GM12878 (cell line): ENCODE measurements at regions not wholly inside any gene's neighbourhood (a gene's known extent, or its start where the extent isn't known, plus 50 kb on each side); places are given as distances from the start of the nearest gene placed in this dataset.

ENCODE experiments used
- ATAC-seq: fragments of 200-7000 bp; cut with Tn5 transposase; 3 replicates; pipeline ENCODE4 v1.9.1; 2020; ENCODE audit warnings: mild to moderate bottlenecking, moderate library complexity
- BruUV-seq: library from RNA; stranded (reverse); fragments of 400-500 nt; replicated peaks from 2 replicates; lab custom pipeline; 2021; lab: Mats Ljungman, UMichigan
- CTCF ChIA-PET: fragments of 300-600 bp; sonication (Branson Sonifier 250); formaldehyde crosslinking; extraction: SDS; loops from one replicate; lab custom pipeline; 2021; ENCODE audit warnings: inconsistent platforms; lab: Yijun Ruan, JAX
- POLR2A ChIA-PET: fragments of 350-600 bp; formaldehyde crosslinking; extraction: SDS; loops from one replicate; lab custom pipeline; 2021; ENCODE audit warnings: inconsistent platforms; lab: Charles Lee
- RAD21 ChIA-PET: fragments of 300-600 bp; sonication (Branson Sonifier 250); formaldehyde crosslinking; loops from one replicate; lab custom pipeline; 2023; ENCODE audit warnings: antibody characterized with exemption; ENCODE audit not compliant: unreplicated experiment; lab: Charles Lee
- SMC1A ChIA-PET: fragments of 300-600 bp; sonication (Branson Sonifier 250); formaldehyde crosslinking; loops from one replicate; lab custom pipeline; 2023; ENCODE audit not compliant: unreplicated experiment, uncharacterized antibody; lab: Charles Lee
- DNase-seq: peaks from one replicate; pipeline ENCODE4 v3.0.0-alpha.2; 2011; ENCODE audit warnings: low read depth, low spot score
- FAIRE-seq: peaks from 3 replicates; lab custom pipeline; 2011; peaks lifted over from hg19 to GRCh38; lab: Jason Lieb, UNC
- H2AFZ ChIP-seq: 2 replicates; pipeline ENCODE4 v1.6.0; 2011; ENCODE audit warnings: low read depth, low read length, control low read depth; ENCODE audit not compliant: control insufficient read depth
- H3K27ac ChIP-seq: 2 replicates; pipeline ENCODE4 v1.5.1; 2011; ENCODE audit warnings: control low read depth; ENCODE audit not compliant: control insufficient read depth, insufficient read depth
- H3K27me3 ChIP-seq, 2 experiments: replicated peaks in 1 of 2; 2 replicates each; pipeline versions ENCODE4 v1.6.0 to v1.6.1; 2011; ENCODE audit warnings: low read length in 1 of 2; ENCODE audit not compliant: control insufficient read depth in 2 of 2, insufficient read depth in 2 of 2
- H3K36me3 ChIP-seq, 2 experiments: 2 replicates each; pipeline ENCODE4 v1.5.1; 2011; ENCODE audit warnings: low read length in 1 of 2; ENCODE audit not compliant: control insufficient read depth in 2 of 2, insufficient read depth in 2 of 2
- H3K4me1 ChIP-seq: 2 replicates; pipeline ENCODE4 v1.6.1; 2011; ENCODE audit warnings: mild to moderate bottlenecking, low read length, moderate library complexity, mixed read lengths; ENCODE audit not compliant: control insufficient read depth, insufficient read depth
- H3K4me2 ChIP-seq: 2 replicates; pipeline ENCODE4 v1.6.0; 2011; ENCODE audit warnings: control low read depth; ENCODE audit not compliant: control insufficient read depth, insufficient read depth
- H3K4me3 ChIP-seq: fragments of 200-600 bp; sonication (generic); 2 replicates; pipeline ENCODE4 v1.5.1; 2016
- H3K79me2 ChIP-seq: 2 replicates; pipeline ENCODE4 v1.6.0; 2011; ENCODE audit warnings: low read length; ENCODE audit not compliant: control insufficient read depth, insufficient read depth
- H3K9ac ChIP-seq: 2 replicates; pipeline ENCODE4 v1.8.0; 2011; ENCODE audit warnings: low read length, control low read depth, mixed read lengths; ENCODE audit not compliant: control insufficient read depth, insufficient read depth
- H3K9me3 ChIP-seq: replicated peaks from 3 replicates; pipeline ENCODE4 v1.5.1; 2011; ENCODE audit warnings: mild to moderate bottlenecking, low read length; ENCODE audit not compliant: control insufficient read depth, insufficient read depth
- H4K20me1 ChIP-seq: 2 replicates; pipeline ENCODE4 v1.6.0; 2011; ENCODE audit not compliant: control insufficient read depth, insufficient read depth
- BMI1 ChIP-seq: fragments of 450-650 bp; IDR thresholded peaks from 2 replicates; pipeline ENCODE4 v1.6.1; 2016; ENCODE audit warnings: mild to moderate bottlenecking, moderate library complexity, borderline replicate concordance
- PAX5 ChIP-seq: IDR thresholded peaks from 2 replicates; pipeline ENCODE4 v1.6.1; 2011; ENCODE audit warnings: low read depth, low read length, borderline replicate concordance
- SPI1 ChIP-seq: IDR thresholded peaks from 2 replicates; pipeline ENCODE4 v1.6.1; 2011; ENCODE audit warnings: low read depth, mild to moderate bottlenecking, low read length, moderate library complexity, borderline replicate concordance; ENCODE audit not compliant: insufficient read depth
- STAT3 ChIP-seq: IDR thresholded peaks from 2 replicates; pipeline ENCODE4 v1.6.1; 2011; ENCODE audit warnings: low read depth, low read length, improper control_type of control experiment
- WGBS: methylation state at CpG from one replicate; pipeline ENCODE4 v1.1.6; 2016; ENCODE audit warnings: low lambda C conversion rate; ENCODE audit not compliant: insufficient replicate concordance, insufficient coverage; ENCODE audit errors: missing lambda C conversion rate; 5-methylcytosine and 5-hydroxymethylcytosine counted together
- in situ Hi-C: fragments of 300-500 bp; cut with MboI; formaldehyde crosslinking; loops from 9 replicates; pipeline ENCODE4 v1.14.3; 2018; ENCODE audit warnings: mixed read lengths
- intact Hi-C: fragments of 100-400 bp; cut with micrococcal nuclease; formaldehyde crosslinking; loops from one replicate; pipeline ENCODE4 v1.14.2; 2022; ENCODE audit not compliant: unreplicated experiment
- TF ChIP-seq, protein P1 (sequence below): IDR thresholded peaks from 2 replicates; pipeline ENCODE4 v1.6.1; 2012; ENCODE audit warnings: improper control_type of control experiment, low read depth, low read length; ENCODE audit not compliant: insufficient replicate concordance

DNA sequence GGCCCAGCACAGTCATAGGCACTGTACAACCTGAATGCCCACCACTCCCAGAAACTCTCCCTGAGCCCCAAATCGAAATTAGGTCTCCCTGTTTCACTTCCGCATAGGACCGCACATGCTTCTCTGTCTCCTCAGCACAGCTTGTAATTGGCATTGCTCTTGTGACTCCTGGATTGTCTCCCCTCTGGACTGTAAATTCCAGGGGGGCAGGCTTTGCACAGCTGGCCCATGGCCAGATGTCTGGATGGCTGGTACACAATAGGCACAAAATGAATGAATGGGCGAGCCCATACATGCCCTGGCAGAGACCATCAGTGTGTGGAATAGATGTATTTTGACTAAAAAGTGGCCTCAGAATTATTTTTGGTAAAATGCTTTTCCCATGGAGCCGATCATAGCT is 63.3 kb upstream of the PHF21B start:
- no TSS peak for BruUV-seq
- H3K36me3 ChIP-seq, result no peaks in the 10 kb centered on the region
- H3K27me3 ChIP-seq, result peaks cover 4 to 5% of the 10 kb centered on the region in 2 experiments; a peak in 2 of 4 replicates
- H3K79me2 ChIP-seq, result no peaks in the 10 kb centered on the region
- intact Hi-C loops, result no loop called here
- no peak overlapping the region for H3K4me3 ChIP-seq
- ATAC-seq (no peak), DNase-seq (no peak), FAIRE-seq (no peak)
- SMC1A ChIA-PET, result no interaction called here
- no peak overlapping the region for H3K27ac ChIP-seq
- POLR2A ChIA-PET, result no interaction called here
- no peaks in the 10 kb centered on the region for H3K4me1 ChIP-seq
- no peaks in the 10 kb centered on the region for H4K20me1 ChIP-seq
- in situ Hi-C loops, result no loop called here
- RAD21 ChIA-PET, result no interaction called here
- H3K9ac ChIP-seq, result no peak overlapping the region
- TF ChIP-seq SPI1 (peak; percentile 47; the same call in 1 of the 2 replicates), PAX5 (no peak), BMI1 (no peak), STAT3 (no peak)
- TF ChIP-seq, protein P1, sequence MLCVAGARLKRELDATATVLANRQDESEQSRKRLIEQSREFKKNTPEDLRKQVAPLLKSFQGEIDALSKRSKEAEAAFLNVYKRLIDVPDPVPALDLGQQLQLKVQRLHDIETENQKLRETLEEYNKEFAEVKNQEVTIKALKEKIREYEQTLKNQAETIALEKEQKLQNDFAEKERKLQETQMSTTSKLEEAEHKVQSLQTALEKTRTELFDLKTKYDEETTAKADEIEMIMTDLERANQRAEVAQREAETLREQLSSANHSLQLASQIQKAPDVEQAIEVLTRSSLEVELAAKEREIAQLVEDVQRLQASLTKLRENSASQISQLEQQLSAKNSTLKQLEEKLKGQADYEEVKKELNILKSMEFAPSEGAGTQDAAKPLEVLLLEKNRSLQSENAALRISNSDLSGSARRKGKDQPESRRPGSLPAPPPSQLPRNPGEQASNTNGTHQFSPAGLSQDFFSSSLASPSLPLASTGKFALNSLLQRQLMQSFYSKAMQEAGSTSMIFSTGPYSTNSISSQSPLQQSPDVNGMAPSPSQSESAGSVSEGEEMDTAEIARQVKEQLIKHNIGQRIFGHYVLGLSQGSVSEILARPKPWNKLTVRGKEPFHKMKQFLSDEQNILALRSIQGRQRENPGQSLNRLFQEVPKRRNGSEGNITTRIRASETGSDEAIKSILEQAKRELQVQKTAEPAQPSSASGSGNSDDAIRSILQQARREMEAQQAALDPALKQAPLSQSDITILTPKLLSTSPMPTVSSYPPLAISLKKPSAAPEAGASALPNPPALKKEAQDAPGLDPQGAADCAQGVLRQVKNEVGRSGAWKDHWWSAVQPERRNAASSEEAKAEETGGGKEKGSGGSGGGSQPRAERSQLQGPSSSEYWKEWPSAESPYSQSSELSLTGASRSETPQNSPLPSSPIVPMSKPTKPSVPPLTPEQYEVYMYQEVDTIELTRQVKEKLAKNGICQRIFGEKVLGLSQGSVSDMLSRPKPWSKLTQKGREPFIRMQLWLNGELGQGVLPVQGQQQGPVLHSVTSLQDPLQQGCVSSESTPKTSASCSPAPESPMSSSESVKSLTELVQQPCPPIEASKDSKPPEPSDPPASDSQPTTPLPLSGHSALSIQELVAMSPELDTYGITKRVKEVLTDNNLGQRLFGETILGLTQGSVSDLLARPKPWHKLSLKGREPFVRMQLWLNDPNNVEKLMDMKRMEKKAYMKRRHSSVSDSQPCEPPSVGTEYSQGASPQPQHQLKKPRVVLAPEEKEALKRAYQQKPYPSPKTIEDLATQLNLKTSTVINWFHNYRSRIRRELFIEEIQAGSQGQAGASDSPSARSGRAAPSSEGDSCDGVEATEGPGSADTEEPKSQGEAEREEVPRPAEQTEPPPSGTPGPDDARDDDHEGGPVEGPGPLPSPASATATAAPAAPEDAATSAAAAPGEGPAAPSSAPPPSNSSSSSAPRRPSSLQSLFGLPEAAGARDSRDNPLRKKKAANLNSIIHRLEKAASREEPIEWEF, result no peak
- H3K9me3 ChIP-seq, result no peaks in the 10 kb centered on the region; the same call in 2 of the 3 replicates
- CTCF ChIA-PET, result no interaction called here
- H3K4me2 ChIP-seq, result no peak overlapping the region
- H2AFZ ChIP-seq, result no peak overlapping the region
- WGBS, result 33% methylated on average over 5 of the region's 5 CpGs
